Activated CD8-positive, alpha-beta T cell treated with anti-CD3 and anti-CD28 coated beads for 36 hours (primary cell): ENCODE measurements at regions not wholly inside any gene's neighbourhood (a gene's known extent, or its start where the extent isn't known, plus 50 kb on each side); places are given as distances from the start of the nearest gene placed in this dataset.

Experiments
- ATAC-seq: fragments of 200-7000 bp; cut with Tn5 transposase; one replicate; pipeline ENCODE4 v1.10.0; 2021; ENCODE audit warnings: mild to moderate bottlenecking, moderate library complexity
- CTCF ChIA-PET: fragments of 350-600 bp; sonication (Branson Sonifier 250); formaldehyde crosslinking; loops from one replicate; lab custom pipeline; 2021; ENCODE audit warnings: antibody characterized with exemption; lab: Charles Lee
- POLR2A ChIA-PET: fragments of 350-600 bp; sonication (Branson Sonifier 250); formaldehyde crosslinking; loops from one replicate; lab custom pipeline; 2021; ENCODE audit warnings: antibody characterized with exemption; lab: Charles Lee
- DNase-seq: peaks from one replicate; pipeline ENCODE4 v3.0.0-alpha.2; 2020
- H3K27ac Mint-ChIP-seq: one replicate; pipeline ENCODE4 v1.8.0; 2021; ENCODE audit warnings: mild to moderate bottlenecking, mixed read lengths
- H3K27me3 Mint-ChIP-seq: one replicate; pipeline ENCODE4 v1.8.0; 2021; ENCODE audit warnings: mixed read lengths
- H3K36me3 Mint-ChIP-seq: one replicate; pipeline ENCODE4 v1.8.0; 2021; ENCODE audit warnings: low read depth, mixed read lengths
- H3K4me1 Mint-ChIP-seq: one replicate; pipeline ENCODE4 v1.8.0; 2021; ENCODE audit warnings: low read depth, mixed read lengths
- H3K4me3 Mint-ChIP-seq: one replicate; pipeline ENCODE4 v1.8.0; 2021; ENCODE audit warnings: mild to moderate bottlenecking, moderate library complexity, mixed read lengths
- H3K9me3 Mint-ChIP-seq: one replicate; pipeline ENCODE4 v1.8.0; 2021; ENCODE audit warnings: mixed read lengths
- intact Hi-C: fragments of 100-400 bp; cut with micrococcal nuclease; formaldehyde crosslinking; loops from one replicate; pipeline ENCODE4 v1.10.0; 2022
- TF ChIP-seq, protein P1 (sequence below): fragments of 200-600 bp; IDR thresholded peaks from one replicate; pipeline ENCODE4 v1.8.0; 2022; ENCODE audit warnings: antibody characterized with exemption, mild to moderate bottlenecking

DNA sequence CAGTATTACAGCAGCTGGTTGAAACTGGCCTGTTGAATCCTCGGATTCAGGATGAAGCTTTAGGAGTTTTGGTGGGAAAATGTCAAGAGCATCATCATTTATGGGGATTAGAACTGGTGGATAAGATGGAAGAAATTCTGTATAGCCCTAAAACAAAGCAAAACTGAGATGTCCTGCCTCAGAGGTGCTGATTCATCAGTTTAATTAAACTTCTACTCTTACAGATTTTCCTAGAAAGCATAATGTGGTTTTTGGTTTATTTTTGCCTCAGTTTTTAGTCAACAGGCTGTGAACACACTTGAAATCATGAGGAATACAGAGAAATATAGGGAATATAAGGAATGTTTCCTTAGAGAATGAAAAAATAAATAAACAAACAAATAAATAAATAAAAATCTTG lies 228.7 kb upstream of the POU3F2 start:
- Mint-ChIP-seq H3K27me3 (no peaks in the 10 kb centered on the region), H3K4me3 (no peak overlapping the region), H3K27ac (no peak overlapping the region), H3K9me3 (no peaks in the 10 kb centered on the region), H3K36me3 (no peaks in the 10 kb centered on the region), H3K4me1 (no peaks in the 10 kb centered on the region)
- DNase-seq (no peak), ATAC-seq (no peak)
- ChIA-PET CTCF (no interaction called here), POLR2A (no interaction called here)
- TF ChIP-seq, protein P1, sequence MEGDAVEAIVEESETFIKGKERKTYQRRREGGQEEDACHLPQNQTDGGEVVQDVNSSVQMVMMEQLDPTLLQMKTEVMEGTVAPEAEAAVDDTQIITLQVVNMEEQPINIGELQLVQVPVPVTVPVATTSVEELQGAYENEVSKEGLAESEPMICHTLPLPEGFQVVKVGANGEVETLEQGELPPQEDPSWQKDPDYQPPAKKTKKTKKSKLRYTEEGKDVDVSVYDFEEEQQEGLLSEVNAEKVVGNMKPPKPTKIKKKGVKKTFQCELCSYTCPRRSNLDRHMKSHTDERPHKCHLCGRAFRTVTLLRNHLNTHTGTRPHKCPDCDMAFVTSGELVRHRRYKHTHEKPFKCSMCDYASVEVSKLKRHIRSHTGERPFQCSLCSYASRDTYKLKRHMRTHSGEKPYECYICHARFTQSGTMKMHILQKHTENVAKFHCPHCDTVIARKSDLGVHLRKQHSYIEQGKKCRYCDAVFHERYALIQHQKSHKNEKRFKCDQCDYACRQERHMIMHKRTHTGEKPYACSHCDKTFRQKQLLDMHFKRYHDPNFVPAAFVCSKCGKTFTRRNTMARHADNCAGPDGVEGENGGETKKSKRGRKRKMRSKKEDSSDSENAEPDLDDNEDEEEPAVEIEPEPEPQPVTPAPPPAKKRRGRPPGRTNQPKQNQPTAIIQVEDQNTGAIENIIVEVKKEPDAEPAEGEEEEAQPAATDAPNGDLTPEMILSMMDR, result no peak
- intact Hi-C loops, result no loop called here

DNA sequence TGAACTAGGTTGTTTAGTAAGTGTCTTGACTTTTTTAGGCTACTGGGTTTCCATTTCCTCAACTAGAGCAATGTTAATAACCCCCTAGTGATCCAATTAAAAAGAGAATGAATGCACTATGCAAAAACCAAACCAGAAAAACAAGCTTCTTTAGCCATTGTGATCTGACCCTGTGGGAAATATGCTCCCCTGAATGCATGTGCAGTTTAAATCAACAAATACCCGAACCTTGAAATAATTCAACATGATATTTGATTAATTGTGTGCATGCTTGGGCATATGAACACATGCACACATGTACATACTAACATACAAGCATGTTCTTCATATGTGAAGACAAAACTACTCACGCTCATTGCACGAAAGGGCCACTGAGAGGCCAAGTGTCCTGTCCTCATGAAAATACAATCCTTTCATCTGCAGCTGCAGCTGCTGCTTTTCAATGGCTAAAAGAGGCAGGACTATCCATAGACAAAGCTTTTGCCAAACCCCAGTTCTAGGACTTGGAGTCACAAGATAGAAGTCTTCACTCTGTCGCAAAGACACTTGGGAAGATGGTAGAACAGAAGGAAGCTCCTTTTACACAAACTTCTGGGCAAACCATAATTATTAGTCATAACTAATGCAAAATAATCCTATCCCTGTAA lies 207.1 kb upstream of the POU3F2 start:
- no peaks in the 10 kb centered on the region for H3K4me1 Mint-ChIP-seq
- intact Hi-C loops, result no loop called here
- H3K9me3 Mint-ChIP-seq, result no peaks in the 10 kb centered on the region

DNA sequence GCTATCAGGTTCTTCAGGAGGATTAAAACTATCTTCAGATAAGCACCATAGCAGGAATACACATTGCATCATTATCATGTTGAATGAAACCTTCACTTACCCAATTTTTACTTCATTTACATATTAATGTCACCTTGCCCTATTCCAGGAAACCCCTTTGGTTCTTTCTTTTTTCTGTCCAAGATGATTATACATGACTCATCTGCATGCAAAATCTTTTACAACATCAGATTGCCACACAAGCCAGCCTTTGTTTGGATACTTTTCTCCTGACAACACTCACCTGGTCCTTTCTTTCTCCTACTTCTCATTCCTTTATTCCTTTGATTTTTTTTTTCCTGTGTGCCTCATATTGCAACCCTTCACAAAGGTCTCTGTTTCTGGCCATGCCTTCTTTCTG lies 200.5 kb upstream of the POU3F2 start:
- Mint-ChIP-seq H3K27me3 (peaks cover 2% of the 10 kb centered on the region), H3K4me3 (no peak overlapping the region), H3K36me3 (no peaks in the 10 kb centered on the region), H3K9me3 (peaks cover 1% of the 10 kb centered on the region), H3K4me1 (no peaks in the 10 kb centered on the region), H3K27ac (no peak overlapping the region)
- CTCF ChIA-PET, result no interaction called here
- ATAC-seq (no peak), DNase-seq (no peak)
- intact Hi-C loops, result no loop called here
- POLR2A ChIA-PET, result no interaction called here
- TF ChIP-seq, protein P1, result no peak

More for the DNA sequence above, 207.1 kb upstream of the POU3F2 start:
- ChIA-PET CTCF (no interaction called here), POLR2A (no interaction called here)
- no peak overlapping the region for H3K27ac Mint-ChIP-seq
- TF ChIP-seq, protein P1, result no peak
- H3K4me3 Mint-ChIP-seq, result no peak overlapping the region
- ATAC-seq (no peak), DNase-seq (no peak)
- no peaks in the 10 kb centered on the region for H3K36me3 Mint-ChIP-seq
- peaks cover 1% of the 10 kb centered on the region for H3K27me3 Mint-ChIP-seq

DNA sequence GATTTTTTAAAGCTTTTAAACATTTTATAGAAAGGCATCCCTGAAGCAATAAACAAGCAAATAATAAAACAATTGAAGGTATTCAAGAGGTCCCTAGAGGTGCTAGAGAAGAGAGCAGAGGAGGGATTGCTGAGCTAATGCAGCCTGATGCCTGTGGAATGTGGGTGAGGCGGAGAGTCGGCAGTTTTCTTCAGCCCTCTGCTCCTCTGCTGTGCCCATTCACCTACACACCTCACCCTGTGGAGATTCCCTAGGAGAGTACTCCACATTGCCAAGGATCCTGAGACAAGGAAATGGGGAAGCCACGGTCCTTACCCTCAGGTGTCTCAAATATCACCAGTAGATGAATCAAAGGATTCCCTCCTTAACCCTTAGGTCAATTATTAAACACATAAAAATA lies 199.8 kb upstream of the POU3F2 start:
- peaks cover 2% of the 10 kb centered on the region for H3K27me3 Mint-ChIP-seq
- TF ChIP-seq, protein P1, result no peak
- ChIA-PET POLR2A (interaction anchor here (0.6 kb wide), 1 partner anchor 102 kb away, joined by 4 read pairs; no protein-coding TSS in a partner anchor), CTCF (no interaction called here)
- H3K4me1 Mint-ChIP-seq, result no peaks in the 10 kb centered on the region
- intact Hi-C loops, result no loop called here
- no peak overlapping the region for H3K27ac Mint-ChIP-seq
- DNase-seq (no peak), ATAC-seq (no peak)
- H3K36me3 Mint-ChIP-seq, result no peaks in the 10 kb centered on the region
- no peak overlapping the region for H3K4me3 Mint-ChIP-seq
- H3K9me3 Mint-ChIP-seq, result peaks cover 1% of the 10 kb centered on the region

DNA sequence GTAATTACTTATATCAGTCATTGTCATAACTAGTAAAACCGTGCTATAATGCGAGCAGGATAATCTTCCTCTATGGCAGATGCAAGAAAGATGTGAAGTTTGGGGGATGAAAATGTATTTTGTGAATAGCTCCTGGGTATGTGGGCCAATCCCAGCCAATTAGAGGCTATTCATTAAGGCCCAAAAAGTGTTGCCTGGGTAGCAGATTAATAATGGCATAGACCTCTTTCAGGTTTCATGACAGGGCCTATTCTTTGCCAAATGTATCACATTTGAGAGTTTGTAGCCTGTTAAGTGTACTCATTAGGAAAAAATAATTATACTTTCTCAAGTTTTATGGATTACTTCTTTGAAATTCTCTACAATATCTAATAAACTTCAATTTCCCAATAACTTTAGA lies 199.2 kb upstream of the POU3F2 start:
- ATAC-seq (no peak), DNase-seq (no peak)
- CTCF ChIA-PET, result no interaction called here
- Mint-ChIP-seq H3K9me3 (peaks cover 1% of the 10 kb centered on the region), H3K36me3 (no peaks in the 10 kb centered on the region), H3K4me3 (no peak overlapping the region), H3K4me1 (no peaks in the 10 kb centered on the region), H3K27me3 (peaks cover 2% of the 10 kb centered on the region), H3K27ac (no peak overlapping the region)
- TF ChIP-seq, protein P1, result no peak
- POLR2A ChIA-PET, result interaction anchor here (0.6 kb wide), 1 partner anchor 103 kb away, joined by 4 read pairs; no protein-coding TSS in a partner anchor
- intact Hi-C loops, result no loop called here
